WERI-Rb-1 (cell line): ENCODE measurements at regions not wholly inside any gene's neighbourhood (a gene's known extent, or its start where the extent isn't known, plus 50 kb on each side); places are given as distances from the start of the nearest gene placed in this dataset.

Source experiments
- DNase-seq: peaks from one replicate; pipeline ENCODE4 v3.0.0-alpha.2; 2020
- H3K27ac ChIP-seq: fragments of 250-450 bp; sonication (Bioruptor Pico); 2 replicates; pipeline ENCODE4 v1.5.1; 2020; ENCODE audit warnings: mild to moderate bottlenecking, moderate library complexity
- H3K27me3 ChIP-seq: fragments of 250-450 bp; sonication (Bioruptor Pico); 2 replicates; pipeline ENCODE4 v1.5.1; 2021; ENCODE audit warnings: mild to moderate bottlenecking, low read depth, moderate library complexity; ENCODE audit not compliant: insufficient read depth, severe bottlenecking
- H3K36me3 ChIP-seq: fragments of 250-450 bp; sonication (Bioruptor Pico); 2 replicates; pipeline ENCODE4 v1.5.1; 2020; ENCODE audit warnings: mild to moderate bottlenecking, moderate library complexity
- H3K4me3 ChIP-seq: 2 replicates; pipeline ENCODE4 v1.5.1; 2011; ENCODE audit warnings: low read depth, mild to moderate bottlenecking, control low read depth, low read length
- H3K9me3 ChIP-seq: fragments of 250-450 bp; sonication (Bioruptor Pico); 2 replicates; pipeline ENCODE4 v1.5.1; 2021; ENCODE audit warnings: mild to moderate bottlenecking, moderate library complexity; ENCODE audit not compliant: severe bottlenecking
- CTCF ChIP-seq: IDR thresholded peaks from 2 replicates; pipeline ENCODE4 v1.5.1; 2011; ENCODE audit warnings: low read depth, mild to moderate bottlenecking, control low read depth, inconsistent platforms, low read length

GRCh38 chr9:79329861-79330260 lies 241.9 kb upstream of the TLE4 start:
- H3K36me3 ChIP-seq, result no peaks in the 10 kb centered on the region
- no peak overlapping the region for H3K27ac ChIP-seq
- TF ChIP-seq CTCF, result no peak
- H3K9me3 ChIP-seq, result no peaks in the 10 kb centered on the region
- no peak for DNase-seq
- H3K4me3 ChIP-seq, result no peak overlapping the region
- no peaks in the 10 kb centered on the region for H3K27me3 ChIP-seq

- DNase-seq, result no peak
- Histone ChIP-seq H3K9me3 (no peaks in the 10 kb centered on the region), H3K4me3 (no peak overlapping the region), H3K27ac (no peak overlapping the region), H3K36me3 (no peaks in the 10 kb centered on the region), H3K27me3 (no peaks in the 10 kb centered on the region)
- TF ChIP-seq CTCF, result no peak
These were observed 237.8 kb upstream of the TLE4 start for GRCh38 chr9:79334001-79334400.

- no peak overlapping the region for H3K27ac ChIP-seq
- no peaks in the 10 kb centered on the region for H3K36me3 ChIP-seq
- H3K4me3 ChIP-seq, result no peak overlapping the region
- H3K9me3 ChIP-seq, result no peaks in the 10 kb centered on the region
- no peak for DNase-seq
- TF ChIP-seq CTCF, result no peak
- H3K27me3 ChIP-seq, result no peaks in the 10 kb centered on the region
These were observed 237.1 kb upstream of the TLE4 start for GRCh38 chr9:79334711-79335110.

GRCh38 chr9:79335987-79336386 lies 235.8 kb upstream of the TLE4 start:
- no peaks in the 10 kb centered on the region for H3K9me3 ChIP-seq
- no peak for TF ChIP-seq CTCF
- no peak overlapping the region for H3K4me3 ChIP-seq
- no peak overlapping the region for H3K27ac ChIP-seq
- no peak for DNase-seq
- no peaks in the 10 kb centered on the region for H3K36me3 ChIP-seq
- H3K27me3 ChIP-seq, result no peaks in the 10 kb centered on the region

- H3K36me3 ChIP-seq, result no peaks in the 10 kb centered on the region
- H3K27ac ChIP-seq, result no peak overlapping the region
- no peak for DNase-seq
- H3K27me3 ChIP-seq, result no peaks in the 10 kb centered on the region
- no peak overlapping the region for H3K4me3 ChIP-seq
- TF ChIP-seq CTCF, result no peak
- H3K9me3 ChIP-seq, result no peaks in the 10 kb centered on the region
These were observed 230.2 kb upstream of the TLE4 start for GRCh38 chr9:79341561-79341960.

GRCh38 chr9:79346350-79347020 lies 225.3 kb upstream of the TLE4 start:
- no peak for DNase-seq
- no peak overlapping the region for H3K4me3 ChIP-seq
- H3K27ac ChIP-seq, result no peak overlapping the region
- H3K27me3 ChIP-seq, result no peaks in the 10 kb centered on the region
- H3K36me3 ChIP-seq, result no peaks in the 10 kb centered on the region
- TF ChIP-seq CTCF, result no peak
- no peaks in the 10 kb centered on the region for H3K9me3 ChIP-seq
